ENCODE measurements at regions not wholly inside any gene's neighbourhood (a gene's known extent, or its start where the extent isn't known, plus 50 kb on each side); places are given as distances from the start of the nearest gene placed in this dataset.

DNA sequence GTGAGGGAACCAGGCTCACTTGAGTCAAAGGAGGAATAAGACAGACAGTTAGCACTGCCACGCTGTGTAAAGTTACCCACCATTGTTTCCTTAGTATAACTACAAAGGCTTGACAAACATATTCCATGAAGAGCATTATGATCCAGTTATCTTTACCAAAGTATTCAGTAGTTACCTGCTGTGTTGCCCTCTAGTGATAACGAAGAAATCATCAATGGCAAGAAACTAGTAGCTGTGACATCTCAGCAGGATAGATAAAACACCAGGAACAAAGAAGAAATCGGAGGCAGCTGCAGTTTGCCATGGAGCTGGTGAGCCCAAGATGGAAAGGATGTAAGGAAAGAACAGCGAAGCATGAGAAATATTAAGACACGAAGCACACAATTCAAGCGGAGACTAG lies 215.3 kb upstream of the FSHR start:
- TF ChIP-seq FOXA1 (IDR thresholded peaks at IDR 0.05) (no peak), BHLHE40 (IDR thresholded peaks at IDR 0.05; ENCODE audit: borderline replicate concordance) (no peak), SP1 (IDR thresholded peaks at IDR 0.05) (no peak), ELF4 (IDR thresholded peaks at IDR 0.05) (no peak), SUZ12 (IDR thresholded peaks at IDR 0.05) (no peak)
